HFFc6 (cell line): ENCODE measurements at regions not wholly inside any gene's neighbourhood (a gene's known extent, or its start where the extent isn't known, plus 50 kb on each side); places are given as distances from the start of the nearest gene placed in this dataset.

Experiments
- DNase-seq: peaks from one replicate; pipeline ENCODE4 v3.0.0-alpha.2; 2018
- H3K27ac Mint-ChIP-seq: 2 replicates; pipeline ENCODE4 v1.8.0; 2020; ENCODE audit warnings: mild to moderate bottlenecking, mixed read lengths
- H3K27me3 Mint-ChIP-seq: 2 replicates; pipeline ENCODE4 v1.8.0; 2021; ENCODE audit warnings: mild to moderate bottlenecking, moderate library complexity, mixed read lengths; ENCODE audit not compliant: insufficient read depth
- H3K36me3 Mint-ChIP-seq: 2 replicates; pipeline ENCODE4 v1.8.0; 2021; ENCODE audit warnings: low read depth, mixed read lengths
- H3K4me1 Mint-ChIP-seq: 2 replicates; pipeline ENCODE4 v1.8.0; 2020; ENCODE audit warnings: low read depth, mixed read lengths
- H3K4me3 Mint-ChIP-seq: 2 replicates; pipeline ENCODE4 v1.8.0; 2020; ENCODE audit warnings: mild to moderate bottlenecking, moderate library complexity, mixed read lengths
- H3K9me3 Mint-ChIP-seq: 2 replicates; pipeline ENCODE4 v1.8.0; 2020; ENCODE audit warnings: mild to moderate bottlenecking, mixed read lengths
- TF ChIP-seq, protein P1 (sequence below): fragments of 200-600 bp; sonication (generic); IDR thresholded peaks from 2 replicates; pipeline ENCODE4 v1.5.0; 2021; ENCODE audit warnings: antibody characterized with exemption, mild to moderate bottlenecking

DNA sequence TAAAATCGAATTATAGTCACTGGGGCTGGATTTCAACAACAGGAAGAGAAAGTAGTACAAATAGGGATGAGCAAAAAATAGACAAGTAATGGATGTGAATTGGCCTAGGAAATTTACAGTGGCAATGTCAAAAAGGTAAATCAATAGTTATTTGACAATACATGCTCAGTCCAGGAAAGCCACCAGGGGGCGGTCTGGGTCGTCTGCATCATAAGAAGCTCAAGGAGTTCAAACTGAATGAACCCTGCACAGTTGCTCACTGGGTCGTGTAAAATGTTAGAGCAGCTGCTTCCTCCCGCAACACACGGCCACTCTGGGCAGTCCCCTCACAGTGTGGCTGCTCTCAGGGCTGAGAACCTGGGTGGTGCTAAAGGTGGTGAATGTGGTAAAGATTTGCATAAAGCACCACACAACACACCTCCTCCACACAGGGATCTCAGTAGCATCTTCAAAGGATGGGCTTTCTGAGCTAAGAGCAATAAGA, 85.9 kb downstream of the ZNF280B start:
- Mint-ChIP-seq H3K27ac (no peak overlapping the region), H3K36me3 (no peaks in the 10 kb centered on the region), H3K9me3 (no peaks in the 10 kb centered on the region), H3K27me3 (peaks cover 34% of the 10 kb centered on the region), H3K4me1 (no peaks in the 10 kb centered on the region), H3K4me3 (no peak overlapping the region)
- TF ChIP-seq, protein P1, sequence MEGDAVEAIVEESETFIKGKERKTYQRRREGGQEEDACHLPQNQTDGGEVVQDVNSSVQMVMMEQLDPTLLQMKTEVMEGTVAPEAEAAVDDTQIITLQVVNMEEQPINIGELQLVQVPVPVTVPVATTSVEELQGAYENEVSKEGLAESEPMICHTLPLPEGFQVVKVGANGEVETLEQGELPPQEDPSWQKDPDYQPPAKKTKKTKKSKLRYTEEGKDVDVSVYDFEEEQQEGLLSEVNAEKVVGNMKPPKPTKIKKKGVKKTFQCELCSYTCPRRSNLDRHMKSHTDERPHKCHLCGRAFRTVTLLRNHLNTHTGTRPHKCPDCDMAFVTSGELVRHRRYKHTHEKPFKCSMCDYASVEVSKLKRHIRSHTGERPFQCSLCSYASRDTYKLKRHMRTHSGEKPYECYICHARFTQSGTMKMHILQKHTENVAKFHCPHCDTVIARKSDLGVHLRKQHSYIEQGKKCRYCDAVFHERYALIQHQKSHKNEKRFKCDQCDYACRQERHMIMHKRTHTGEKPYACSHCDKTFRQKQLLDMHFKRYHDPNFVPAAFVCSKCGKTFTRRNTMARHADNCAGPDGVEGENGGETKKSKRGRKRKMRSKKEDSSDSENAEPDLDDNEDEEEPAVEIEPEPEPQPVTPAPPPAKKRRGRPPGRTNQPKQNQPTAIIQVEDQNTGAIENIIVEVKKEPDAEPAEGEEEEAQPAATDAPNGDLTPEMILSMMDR, result peak; percentile 91
- DNase-seq, result peak; percentile 28

DNA sequence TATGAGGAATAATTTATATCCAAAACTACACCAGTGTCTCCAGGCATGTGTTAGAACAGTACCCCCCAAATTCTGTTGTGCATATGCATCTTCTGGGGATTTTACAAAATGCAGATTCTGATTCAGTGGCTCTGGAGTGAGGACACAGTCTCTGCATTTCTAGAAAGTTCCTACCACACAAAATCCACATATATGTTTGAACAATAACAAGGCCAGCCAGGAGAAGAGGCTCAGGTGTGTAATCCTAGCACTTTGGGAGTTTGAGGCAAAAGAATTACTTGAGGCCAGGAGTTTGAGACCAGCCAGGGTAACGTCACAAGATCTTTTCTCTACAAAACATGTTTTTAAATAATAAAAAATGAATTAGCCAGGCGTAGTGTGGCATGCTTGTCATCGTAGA, 84.9 kb downstream of the ZNF280B start:
- no peaks in the 10 kb centered on the region for H3K4me1 Mint-ChIP-seq
- H3K27ac Mint-ChIP-seq, result no peak overlapping the region
- H3K9me3 Mint-ChIP-seq, result no peaks in the 10 kb centered on the region
- DNase-seq, result no peak
- H3K4me3 Mint-ChIP-seq, result no peak overlapping the region
- TF ChIP-seq, protein P1, result no peak
- H3K27me3 Mint-ChIP-seq, result peaks cover 32% of the 10 kb centered on the region
- H3K36me3 Mint-ChIP-seq, result no peaks in the 10 kb centered on the region

DNA sequence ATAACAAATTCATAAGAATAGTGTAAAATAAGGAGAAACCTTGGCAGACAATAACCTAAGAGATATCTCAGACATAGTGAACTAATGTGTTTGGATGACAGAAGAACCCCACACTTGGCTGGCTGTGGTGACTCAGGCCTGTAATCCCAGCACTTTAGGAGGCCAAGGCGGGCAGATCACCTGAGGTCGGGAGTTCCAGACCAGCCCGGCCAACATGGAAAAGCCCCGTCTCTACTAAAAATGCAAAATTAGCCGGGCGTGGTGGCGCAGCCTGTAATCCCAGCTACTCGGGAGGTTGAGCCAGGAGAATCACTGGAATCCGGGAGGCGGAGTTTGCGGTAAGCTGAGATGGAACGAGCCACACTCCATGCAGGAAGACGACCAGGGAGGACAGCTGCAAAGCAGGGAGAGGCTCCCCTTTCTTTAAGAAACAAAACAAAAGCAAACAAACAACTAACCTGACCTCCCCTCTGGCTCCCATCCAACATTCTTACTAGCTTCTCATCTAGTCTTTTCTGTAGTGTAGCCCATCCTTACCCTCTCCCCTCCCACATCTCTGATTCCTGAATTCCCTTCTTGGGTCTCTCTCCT, 84.2 kb downstream of the ZNF280B start:
- H3K9me3 Mint-ChIP-seq, result no peaks in the 10 kb centered on the region
- no peaks in the 10 kb centered on the region for H3K36me3 Mint-ChIP-seq
- H3K4me3 Mint-ChIP-seq, result no peak overlapping the region
- TF ChIP-seq, protein P1, result no peak
- no peaks in the 10 kb centered on the region for H3K4me1 Mint-ChIP-seq
- no peak for DNase-seq
- peaks cover 31% of the 10 kb centered on the region for H3K27me3 Mint-ChIP-seq
- H3K27ac Mint-ChIP-seq, result no peak overlapping the region

DNA sequence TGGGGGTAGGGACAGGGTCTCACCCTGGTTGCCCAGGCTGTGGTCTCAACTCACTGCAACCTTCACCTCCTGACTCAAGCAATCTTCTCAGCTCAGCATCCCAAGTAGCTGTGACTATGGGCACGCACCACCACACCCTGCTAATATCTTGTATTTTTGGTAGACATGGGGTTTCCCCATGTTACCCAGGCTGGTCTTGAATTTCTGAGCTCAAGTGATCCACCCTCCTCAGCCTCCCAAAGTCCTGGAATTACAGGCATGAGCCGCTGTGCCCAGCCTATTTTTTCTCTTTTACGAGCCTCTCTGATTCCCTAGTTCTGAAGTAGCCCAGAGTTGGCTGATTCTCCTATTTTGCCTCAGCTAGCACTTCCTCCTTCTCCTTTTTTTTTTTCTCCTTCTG, 83.6 kb downstream of the ZNF280B start:
- DNase-seq, result no peak
- TF ChIP-seq, protein P1, result no peak
- Mint-ChIP-seq H3K4me3 (no peak overlapping the region), H3K9me3 (no peaks in the 10 kb centered on the region), H3K27ac (no peak overlapping the region), H3K27me3 (peaks cover 31% of the 10 kb centered on the region), H3K4me1 (no peaks in the 10 kb centered on the region), H3K36me3 (no peaks in the 10 kb centered on the region)

GRCh38 chr22:22425356-22425755, 83.2 kb downstream of the ZNF280B start:
- Mint-ChIP-seq H3K4me3 (no peak overlapping the region), H3K27me3 (peaks cover 29% of the 10 kb centered on the region), H3K27ac (no peak overlapping the region), H3K4me1 (no peaks in the 10 kb centered on the region), H3K36me3 (no peaks in the 10 kb centered on the region), H3K9me3 (no peaks in the 10 kb centered on the region)
- DNase-seq, result no peak
- TF ChIP-seq, protein P1, result no peak
